ENCODE measurements at regions not wholly inside any gene's neighbourhood (a gene's known extent, or its start where the extent isn't known, plus 50 kb on each side); places are given as distances from the start of the nearest gene placed in this dataset.

DNA sequence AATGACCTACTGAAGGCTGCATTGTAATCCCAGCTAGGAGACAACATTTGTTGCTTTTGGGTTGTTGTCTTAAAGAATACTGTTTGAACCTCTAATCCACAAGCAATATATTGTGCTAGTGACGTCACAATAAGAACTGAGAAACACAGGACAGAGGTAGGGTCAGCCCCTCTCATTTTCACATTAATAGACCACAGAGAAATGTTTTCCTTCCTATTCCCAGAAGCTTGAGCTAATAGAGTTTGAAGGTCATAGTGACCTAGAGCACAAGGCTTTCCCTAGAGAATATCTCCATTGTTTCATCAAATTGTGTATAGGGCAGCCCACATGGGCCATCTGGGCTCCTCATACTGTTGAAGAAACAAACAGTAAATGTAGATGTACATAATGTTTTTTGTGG lies 300.9 kb upstream of the AKR1E2 start:
- no peak for DNase-seq

DNA sequence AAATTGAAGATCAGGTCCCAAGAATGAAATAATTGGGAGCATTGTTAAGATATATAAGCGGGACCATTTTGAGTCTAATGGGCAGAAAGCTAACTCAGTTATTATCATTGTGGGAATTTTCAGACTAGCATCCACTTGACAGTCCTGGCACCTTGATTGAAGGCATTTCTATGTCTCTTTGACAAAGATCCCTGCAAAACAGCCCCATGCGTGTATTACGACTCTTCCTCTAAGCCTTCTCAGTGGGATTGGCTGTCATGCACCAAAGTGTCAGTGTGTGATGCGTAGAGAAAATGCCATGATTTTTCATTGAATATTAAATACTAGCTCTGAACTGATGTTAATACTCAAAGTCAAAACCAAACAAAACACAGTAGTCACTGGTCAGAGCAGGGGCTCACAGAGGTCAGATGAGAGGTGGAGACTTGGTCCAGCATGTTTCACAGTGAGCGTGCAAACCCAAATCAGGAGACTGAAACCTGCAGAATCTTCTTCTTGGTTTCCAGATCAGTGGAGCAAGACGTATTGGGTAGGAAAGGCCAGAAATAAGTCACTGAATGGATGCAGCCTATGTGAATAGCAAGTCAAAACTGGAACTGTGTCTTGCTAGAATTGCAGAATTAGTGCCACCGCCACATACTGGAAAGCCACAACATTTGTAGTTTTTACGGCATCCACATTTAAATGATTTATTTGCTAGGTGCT lies 303.6 kb upstream of the AKR1E2 start:
- DNase-seq = no peak

DNA sequence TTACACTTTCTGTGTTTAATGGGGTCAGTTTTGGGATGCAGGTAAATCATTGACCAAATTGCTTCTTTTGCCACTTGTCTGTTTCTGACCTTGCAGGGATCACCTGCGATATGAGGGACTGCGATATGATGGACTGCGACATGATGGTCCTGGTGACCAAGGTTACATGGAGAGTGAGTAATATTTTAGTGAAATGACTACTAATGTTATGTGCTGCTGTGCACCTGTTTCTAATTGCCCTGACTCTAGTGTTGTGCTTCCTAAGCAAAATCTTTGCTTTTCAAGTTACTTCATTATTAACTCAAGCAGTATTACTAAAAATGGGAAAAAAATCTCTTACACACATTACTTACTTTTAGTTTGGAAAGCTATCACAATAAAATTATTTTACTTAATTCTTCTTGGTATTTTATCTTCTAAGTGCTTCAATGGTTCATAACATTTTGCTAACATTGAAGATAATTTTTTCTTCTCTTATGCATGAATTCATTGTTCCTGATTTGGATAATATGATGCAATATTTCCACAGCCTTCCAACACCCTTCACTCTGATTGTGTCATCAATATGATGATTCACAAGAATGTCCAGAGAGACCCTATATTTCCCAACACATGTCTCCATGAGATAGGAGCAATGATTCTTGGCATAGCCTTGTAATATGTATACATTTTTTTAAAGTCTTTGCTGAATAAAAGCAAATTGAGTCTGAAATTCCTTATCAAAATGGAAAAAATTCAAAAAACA lies 306.2 kb upstream of the AKR1E2 start:
- peak; percentile 90 for DNase-seq

GRCh38 chr10:4517746-4518145 lies 308.3 kb upstream of the AKR1E2 start:
- DNase-seq = no peak

DNA sequence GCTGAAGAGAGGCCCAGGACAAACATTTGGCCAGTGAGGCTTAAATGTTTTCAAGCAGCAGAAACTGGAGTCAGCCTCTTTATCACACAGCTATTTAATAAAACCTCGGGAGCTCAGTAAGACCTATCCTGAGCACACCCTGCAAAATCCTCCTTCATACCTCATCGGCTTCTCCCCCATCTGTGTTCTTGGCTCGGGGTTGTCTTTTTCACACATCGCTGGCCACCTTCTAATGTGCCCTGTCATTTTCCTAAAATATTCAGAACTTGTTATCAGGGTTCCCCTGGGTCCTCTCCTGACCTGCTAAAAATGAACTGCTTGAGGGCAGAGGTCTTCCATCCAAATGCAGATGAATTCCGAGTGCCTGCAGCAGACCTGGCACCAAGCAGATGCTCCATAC lies 310.3 kb upstream of the AKR1E2 start:
- DNase-seq = no peak

DNA sequence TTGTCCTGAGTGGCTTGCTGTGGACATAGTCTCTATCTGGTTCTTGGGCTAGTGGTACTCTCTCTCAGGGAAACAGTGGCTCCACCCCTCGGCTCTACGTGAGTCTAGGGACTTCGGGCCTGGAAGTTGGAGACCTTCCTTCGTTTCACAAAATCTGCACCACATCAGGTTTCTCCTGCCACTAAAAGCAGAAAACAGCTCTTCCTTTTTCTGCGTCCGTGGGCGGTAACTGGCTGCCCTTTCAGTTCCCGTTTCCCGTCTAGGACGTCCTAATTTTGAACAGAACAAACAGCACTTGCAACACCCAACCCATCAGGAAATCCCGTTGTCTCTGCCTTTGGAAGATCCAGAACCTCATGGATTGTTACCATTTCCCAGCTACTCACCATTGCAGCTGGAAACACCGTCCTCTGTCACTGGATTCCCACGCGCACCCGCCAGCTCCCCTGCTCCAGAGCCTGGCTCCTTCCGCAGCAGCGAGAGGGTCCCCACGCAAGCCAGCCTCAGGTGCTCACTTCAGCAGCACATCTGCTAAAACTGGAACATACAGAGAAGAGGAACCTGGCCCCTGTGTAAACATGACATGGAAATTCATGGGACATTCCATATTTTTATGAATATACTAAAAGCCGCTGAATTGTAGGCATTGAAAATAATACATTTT lies 311.4 kb upstream of the AKR1E2 start:
- DNase-seq = no peak

DNA sequence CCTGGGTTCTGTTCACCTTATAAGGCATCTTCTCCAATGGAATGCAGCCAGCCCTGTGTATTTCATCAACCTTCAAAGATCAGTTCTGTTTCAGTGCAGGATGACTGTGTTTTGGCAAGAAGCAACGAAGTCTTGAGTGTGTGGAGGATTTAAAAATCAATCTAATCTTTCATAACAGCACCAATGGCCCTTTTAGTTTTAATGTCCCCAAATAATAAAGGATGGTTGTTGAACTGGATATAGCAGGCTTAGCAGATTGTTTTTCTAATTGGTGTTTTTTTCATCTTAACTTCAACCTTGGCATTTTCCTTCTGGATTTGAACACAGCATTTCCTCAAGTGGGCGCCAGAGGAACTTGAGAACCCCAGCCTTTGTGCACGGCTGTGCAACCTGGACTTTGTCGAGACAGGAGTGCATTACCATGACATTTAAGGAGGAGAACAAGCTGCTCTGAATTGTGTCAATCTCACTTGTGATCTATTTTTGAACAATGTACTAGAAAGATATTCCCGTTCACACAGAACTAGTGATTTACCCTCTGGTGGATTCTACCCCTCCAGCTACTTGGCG lies 313.3 kb upstream of the AKR1E2 start:
- DNase-seq = peak; percentile 84

GRCh38 chr10:4512196-4512595 lies 313.8 kb upstream of the AKR1E2 start:
- DNase-seq = no peak

DNA sequence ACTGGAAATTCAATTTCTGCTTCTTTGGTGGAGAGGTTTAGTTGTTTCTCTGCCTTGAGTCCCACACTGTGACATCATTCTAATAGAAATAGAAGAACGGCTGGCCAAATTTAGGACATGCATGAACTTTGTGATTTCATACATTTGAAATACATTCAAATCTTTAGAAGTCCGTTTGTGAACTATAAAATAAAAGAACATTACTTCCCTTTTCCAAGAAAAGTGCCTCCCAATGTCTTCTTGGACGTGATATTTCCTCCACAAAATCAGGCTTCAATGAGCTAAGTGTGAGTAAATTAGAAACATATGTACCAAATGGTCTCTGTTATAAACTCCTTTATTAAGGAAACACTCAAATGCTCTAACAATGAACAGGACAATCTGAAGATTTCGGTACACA lies 314.5 kb upstream of the AKR1E2 start:
- DNase-seq = peak; percentile 44

DNA sequence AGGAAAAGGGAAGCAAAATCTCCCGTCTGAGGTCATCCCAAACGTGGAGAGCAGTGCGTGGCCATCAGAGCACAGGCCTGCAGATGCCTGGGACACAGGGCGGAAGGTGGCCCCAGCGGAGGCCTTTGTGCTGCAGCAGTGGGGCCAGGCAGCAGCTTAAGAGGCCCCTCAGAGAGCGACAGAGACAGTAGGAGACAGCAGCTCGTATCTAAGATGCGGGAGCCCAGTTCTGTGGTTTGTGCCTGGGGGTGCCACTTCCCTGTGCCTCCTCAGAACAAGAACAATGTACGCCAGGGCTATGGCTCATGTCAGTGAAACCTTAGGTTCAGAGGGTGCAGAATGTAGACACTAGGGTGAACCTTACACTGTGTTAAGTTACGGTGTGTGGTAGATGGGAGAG lies 316.6 kb upstream of the AKR1E2 start:
- DNase-seq = no peak

DNA sequence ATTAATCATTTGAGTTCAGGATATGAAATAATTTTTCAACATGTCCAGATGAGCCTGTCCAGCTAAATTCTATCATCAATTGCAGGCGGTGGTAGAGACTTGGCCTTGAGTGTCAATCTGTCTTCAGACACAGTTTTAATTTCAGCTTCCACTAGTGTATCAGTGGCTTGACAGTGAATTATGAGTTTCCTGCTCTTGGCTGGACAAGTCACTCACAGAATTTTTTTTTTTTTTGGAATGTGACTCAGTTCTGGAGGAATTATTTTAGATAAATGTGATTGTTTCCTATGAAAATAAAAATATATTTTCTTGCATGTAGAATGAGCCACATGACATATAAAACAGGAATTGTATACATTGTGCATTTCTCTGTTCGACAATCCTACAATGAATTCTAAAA lies 319.9 kb upstream of the AKR1E2 start:
- peak; percentile 45 for DNase-seq

- DNase-seq = no peak
These were observed 321.5 kb upstream of the AKR1E2 start for GRCh38 chr10:4504550-4504949.

DNA sequence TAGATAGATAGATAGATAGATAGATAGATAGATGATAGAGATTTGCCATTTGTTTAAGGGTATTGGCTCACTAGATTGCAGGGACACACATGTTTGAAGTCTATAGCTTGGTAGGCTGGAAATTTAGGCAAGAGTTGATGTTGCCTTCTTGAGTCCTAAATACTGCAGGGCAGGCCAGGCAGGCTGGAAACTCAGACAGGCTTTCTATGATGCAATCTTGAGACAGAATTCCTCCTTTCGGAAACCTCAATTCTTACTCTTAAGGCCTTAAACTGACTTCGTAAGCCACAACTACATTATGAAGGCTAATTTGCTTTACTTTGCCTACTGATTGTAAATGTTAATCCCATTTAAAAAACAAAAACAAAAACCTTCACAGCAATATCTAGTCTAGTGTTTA lies 322.9 kb upstream of the AKR1E2 start:
- peak; percentile 54 for DNase-seq

DNA sequence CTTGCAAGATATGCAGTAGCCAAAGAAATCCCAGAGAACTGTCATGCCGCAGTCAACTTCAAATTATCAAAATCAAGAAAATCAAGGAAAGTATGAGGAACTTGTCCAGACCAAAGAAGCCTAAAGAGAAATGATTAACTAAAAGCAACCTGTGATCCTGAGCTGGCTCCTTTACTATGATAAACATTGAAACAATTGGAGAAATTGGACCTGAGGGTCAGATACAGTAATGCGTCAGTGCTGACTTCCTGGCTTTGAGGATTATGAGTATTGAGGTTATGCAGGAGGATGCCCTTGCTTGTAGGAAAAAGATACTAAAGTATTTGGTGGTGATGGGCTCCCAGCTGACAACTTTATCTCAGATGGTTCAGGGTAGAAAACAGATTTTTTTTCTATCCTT lies 324.7 kb upstream of the AKR1E2 start:
- no peak for DNase-seq

DNA sequence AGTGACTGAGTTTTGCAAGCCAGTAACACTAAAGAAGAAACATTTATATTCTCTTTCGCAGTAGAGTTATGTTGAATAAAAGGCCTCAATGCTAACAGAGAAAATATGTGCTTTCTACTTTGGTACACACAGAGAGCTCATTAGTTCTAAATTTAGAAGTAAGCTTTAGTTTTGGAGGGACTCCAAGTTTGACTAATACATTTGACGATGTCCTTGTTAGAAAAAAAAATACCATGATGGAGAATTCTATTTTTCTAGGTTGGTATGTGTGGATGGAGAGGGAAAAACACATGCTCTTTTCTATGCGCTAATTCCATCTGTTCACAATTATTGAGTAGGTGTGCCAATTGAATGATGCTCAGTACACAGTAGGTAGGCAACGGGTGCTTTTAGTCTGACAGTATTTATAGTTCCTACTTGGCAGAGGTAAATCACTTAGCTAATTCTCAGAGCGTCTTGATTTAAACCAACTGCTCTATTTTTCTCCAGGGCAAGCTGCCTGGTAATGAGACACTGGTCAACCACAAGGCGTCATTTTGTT lies 327.2 kb upstream of the AKR1E2 start:
- peak; percentile 94 for DNase-seq

DNA sequence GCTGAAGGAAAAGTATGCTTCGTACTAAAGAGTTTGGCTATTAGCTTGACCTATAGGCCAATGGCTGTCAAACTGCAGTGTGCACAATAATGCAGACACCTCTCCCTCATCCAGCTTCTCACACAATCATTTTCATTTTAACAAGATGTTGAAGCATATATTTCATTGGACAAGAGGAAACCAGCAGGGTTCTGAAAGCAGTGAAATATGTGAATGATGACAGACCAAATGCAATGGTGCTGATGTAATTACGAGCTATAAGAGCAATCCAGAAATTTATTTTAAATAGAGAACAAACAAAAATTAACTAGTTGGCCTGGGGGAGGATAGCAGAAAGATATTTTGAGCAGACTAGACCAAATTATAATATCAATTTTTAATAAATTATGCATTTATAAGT lies 331.5 kb upstream of the AKR1E2 start:
- DNase-seq = peak; percentile 58

- DNase-seq = no peak
These were observed 333.8 kb upstream of the AKR1E2 start for GRCh38 chr10:4492202-4492601.

- DNase-seq = peak; percentile 60
These were observed 337.1 kb upstream of the AKR1E2 start for GRCh38 chr10:4488904-4489303.

GRCh38 chr10:4485636-4486035 lies 340.4 kb upstream of the AKR1E2 start:
- no peak for DNase-seq

- DNase-seq = no peak
These were observed 342.2 kb upstream of the AKR1E2 start for GRCh38 chr10:4483811-4484210.

- DNase-seq = no peak
These were observed 343.3 kb upstream of the AKR1E2 start for GRCh38 chr10:4482659-4483058.

DNA sequence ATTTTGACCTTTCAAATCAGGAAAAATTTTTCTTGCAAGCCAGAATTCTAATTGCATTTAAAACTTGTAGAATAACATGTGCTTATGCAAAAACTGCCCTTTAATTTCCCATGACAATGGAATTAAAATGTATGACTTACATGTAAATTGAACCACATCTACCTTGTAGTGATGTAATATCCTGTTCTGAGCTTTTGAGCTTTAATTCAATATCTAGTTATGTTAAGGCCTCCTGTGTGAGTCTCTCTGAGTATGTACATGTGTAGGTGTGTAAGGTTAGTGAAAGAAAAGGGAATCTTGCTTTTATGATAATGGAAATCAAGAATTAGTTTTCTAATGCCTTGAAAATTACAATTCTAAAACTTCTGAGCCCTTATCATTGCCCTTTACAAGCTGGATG lies 344.8 kb upstream of the AKR1E2 start:
- DNase-seq = no peak

GRCh38 chr10:4479342-4479741 lies 346.7 kb upstream of the AKR1E2 start:
- DNase-seq = no peak

Measured in fibroblast of skin of scalp (primary cell).